Stimulated activated naive CD4-positive, alpha-beta T cell treated with Interleukin-2 at 50 U/mL for 16 hours (primary cell): ENCODE measurements at regions not wholly inside any gene's neighbourhood (a gene's known extent, or its start where the extent isn't known, plus 50 kb on each side); places are given as distances from the start of the nearest gene placed in this dataset.

ENCODE experiments used
- DNase-seq: peaks from one replicate; lab custom pipeline; 2025; lab: John Stamatoyannopoulos, UW

GRCh38 chr15:79230766-79231165 is 51.8 kb upstream of the ANKRD34C start:
- no peak for DNase-seq

- DNase-seq, result no peak
Observed at GRCh38 chr15:79222808-79223207, 59.7 kb upstream of the ANKRD34C start.

GRCh38 chr15:79221696-79222095 is 60.8 kb upstream of the ANKRD34C start:
- DNase-seq, result no peak

GRCh38 chr15:79219393-79220056 is 63.0 kb upstream of the ANKRD34C start:
- DNase-seq, result no peak

GRCh38 chr15:79218588-79219200 is 63.8 kb upstream of the ANKRD34C start:
- no peak for DNase-seq

GRCh38 chr15:79213650-79214049 is 68.9 kb upstream of the ANKRD34C start:
- DNase-seq, result no peak

- DNase-seq, result no peak
Observed at GRCh38 chr15:79212589-79213157, 69.8 kb upstream of the ANKRD34C start.

- DNase-seq, result no peak
Observed at GRCh38 chr15:79211481-79211880, 71.0 kb upstream of the ANKRD34C start.

GRCh38 chr15:79209690-79210089 is 72.8 kb upstream of the ANKRD34C start:
- no peak for DNase-seq

GRCh38 chr15:79209116-79209515 is 73.4 kb upstream of the ANKRD34C start:
- DNase-seq, result no peak

- DNase-seq, result no peak
Observed at GRCh38 chr15:79208179-79208578, 74.3 kb upstream of the ANKRD34C start.

- no peak for DNase-seq
Observed at GRCh38 chr15:79206940-79207339, 75.6 kb upstream of the ANKRD34C start.

GRCh38 chr15:79204886-79205675 is 77.4 kb upstream of the ANKRD34C start:
- no peak for DNase-seq

GRCh38 chr15:79198461-79198860 is 84.1 kb upstream of the ANKRD34C start:
- no peak for DNase-seq

- DNase-seq, result no peak
Observed at GRCh38 chr15:79197285-79197684, 85.2 kb upstream of the ANKRD34C start.

GRCh38 chr15:79195802-79196201 is 86.7 kb upstream of the ANKRD34C start:
- no peak for DNase-seq

- DNase-seq, result no peak
Observed at GRCh38 chr15:79195239-79195638, 87.3 kb upstream of the ANKRD34C start.

- no peak for DNase-seq
Observed at GRCh38 chr15:79194386-79194785, 88.1 kb upstream of the ANKRD34C start.

GRCh38 chr15:79193549-79193948 is 89.0 kb upstream of the ANKRD34C start:
- DNase-seq, result no peak

- DNase-seq, result no peak
Observed at GRCh38 chr15:79193103-79193502, 89.4 kb upstream of the ANKRD34C start.

GRCh38 chr15:79192462-79193036 is 90.0 kb upstream of the ANKRD34C start:
- no peak for DNase-seq

GRCh38 chr15:79190093-79190492 is 92.4 kb upstream of the ANKRD34C start:
- DNase-seq, result no peak
